Astrocyte (in vitro differentiated cells and primary cell): ENCODE measurements at regions not wholly inside any gene's neighbourhood (a gene's known extent, or its start where the extent isn't known, plus 50 kb on each side); places are given as distances from the start of the nearest gene placed in this dataset.

Source experiments
- DNase-seq: peaks from one replicate; pipeline ENCODE4 v3.0.0-alpha.2; 2010; ENCODE audit warnings: low read depth
- FAIRE-seq: peaks from 2 replicates; lab custom pipeline; 2011; peaks lifted over from hg19 to GRCh38; lab: Jason Lieb, UNC
- H2AFZ ChIP-seq: 2 replicates; pipeline ENCODE4 v1.6.0; 2012; ENCODE audit warnings: low read depth, low read length, inconsistent platforms
- H3K27ac ChIP-seq: 2 replicates; pipeline ENCODE4 v1.5.1; 2011; ENCODE audit warnings: low read depth, low read length, inconsistent platforms
- H3K27me3 ChIP-seq: 2 replicates; pipeline ENCODE4 v1.6.0; 2011; ENCODE audit warnings: low read length, inconsistent platforms; ENCODE audit not compliant: insufficient read depth
- H3K36me3 ChIP-seq: 2 replicates; pipeline ENCODE4 v1.5.1; 2011; ENCODE audit warnings: low read length, inconsistent platforms; ENCODE audit not compliant: insufficient read depth
- H3K4me1 ChIP-seq: 2 replicates; pipeline ENCODE4 v1.5.1; 2011; ENCODE audit warnings: low read length, inconsistent platforms; ENCODE audit not compliant: insufficient read depth
- H3K4me2 ChIP-seq: 2 replicates; pipeline ENCODE4 v1.6.0; 2012; ENCODE audit warnings: low read length, inconsistent platforms
- H3K4me3 ChIP-seq: 2 replicates; pipeline ENCODE4 v1.5.1; 2011; ENCODE audit warnings: low read depth, mild to moderate bottlenecking, low read length, inconsistent platforms; ENCODE audit not compliant: insufficient read depth
- H3K79me2 ChIP-seq: 2 replicates; pipeline ENCODE4 v1.6.0; 2012; ENCODE audit warnings: mild to moderate bottlenecking, low read length, inconsistent platforms; ENCODE audit not compliant: insufficient read depth
- H3K9ac ChIP-seq: 2 replicates; pipeline ENCODE4 v1.6.0; 2012; ENCODE audit warnings: mild to moderate bottlenecking, low read length, inconsistent platforms
- H3K9me3 ChIP-seq: 2 replicates; pipeline ENCODE4 v1.5.1; 2012; ENCODE audit warnings: low read depth, mild to moderate bottlenecking, low read length, inconsistent platforms; ENCODE audit not compliant: insufficient read depth
- H4K20me1 ChIP-seq: 2 replicates; pipeline ENCODE4 v1.6.0; 2012; ENCODE audit warnings: low read length, inconsistent platforms; ENCODE audit not compliant: insufficient read depth
- H3K27ac Mint-ChIP-seq: one replicate; pipeline ENCODE4 v1.8.0; 2021; ENCODE audit warnings: mild to moderate bottlenecking, mixed read lengths; ENCODE audit not compliant: unreplicated experiment
- H3K27me3 Mint-ChIP-seq: one replicate; pipeline ENCODE4 v1.8.0; 2021; ENCODE audit warnings: low read depth, mixed read lengths; ENCODE audit not compliant: unreplicated experiment
- H3K36me3 Mint-ChIP-seq: one replicate; pipeline ENCODE4 v1.8.0; 2021; ENCODE audit warnings: low read depth, mixed read lengths; ENCODE audit not compliant: unreplicated experiment
- H3K4me1 Mint-ChIP-seq: one replicate; pipeline ENCODE4 v1.8.0; 2021; ENCODE audit warnings: low read depth, mixed read lengths; ENCODE audit not compliant: unreplicated experiment
- H3K4me3 Mint-ChIP-seq: one replicate; pipeline ENCODE4 v1.8.0; 2021; ENCODE audit warnings: mild to moderate bottlenecking, moderate library complexity, mixed read lengths; ENCODE audit not compliant: unreplicated experiment
- H3K9me3 Mint-ChIP-seq: one replicate; pipeline ENCODE4 v1.8.0; 2021; ENCODE audit warnings: mild to moderate bottlenecking, mixed read lengths; ENCODE audit not compliant: unreplicated experiment
- EZH2 ChIP-seq: IDR thresholded peaks from 2 replicates; pipeline ENCODE4 v1.6.1; 2012; ENCODE audit warnings: mild to moderate bottlenecking, low read length, inconsistent platforms; ENCODE audit not compliant: insufficient read depth
- TF ChIP-seq, protein P1 (sequence below): IDR thresholded peaks from 2 replicates; pipeline ENCODE4 v1.5.1; 2011; ENCODE audit warnings: low read depth, mild to moderate bottlenecking, inconsistent platforms, low read length, moderate library complexity; ENCODE audit not compliant: insufficient read depth

- H3K4me3 ChIP-seq, result no peak overlapping the region
- H3K27me3 ChIP-seq, result no peaks in the 10 kb centered on the region
- H3K36me3 ChIP-seq, result no peaks in the 10 kb centered on the region
- no peak overlapping the region for H3K27ac Mint-ChIP-seq
- no peak overlapping the region for H3K4me2 ChIP-seq
- H3K4me1 ChIP-seq, result no peaks in the 10 kb centered on the region
- no peaks in the 10 kb centered on the region for H3K36me3 Mint-ChIP-seq
- H3K27ac ChIP-seq, result no peak overlapping the region
- no peaks in the 10 kb centered on the region for H4K20me1 ChIP-seq
- H3K9ac ChIP-seq, result no peak overlapping the region
- TF ChIP-seq, protein P1, sequence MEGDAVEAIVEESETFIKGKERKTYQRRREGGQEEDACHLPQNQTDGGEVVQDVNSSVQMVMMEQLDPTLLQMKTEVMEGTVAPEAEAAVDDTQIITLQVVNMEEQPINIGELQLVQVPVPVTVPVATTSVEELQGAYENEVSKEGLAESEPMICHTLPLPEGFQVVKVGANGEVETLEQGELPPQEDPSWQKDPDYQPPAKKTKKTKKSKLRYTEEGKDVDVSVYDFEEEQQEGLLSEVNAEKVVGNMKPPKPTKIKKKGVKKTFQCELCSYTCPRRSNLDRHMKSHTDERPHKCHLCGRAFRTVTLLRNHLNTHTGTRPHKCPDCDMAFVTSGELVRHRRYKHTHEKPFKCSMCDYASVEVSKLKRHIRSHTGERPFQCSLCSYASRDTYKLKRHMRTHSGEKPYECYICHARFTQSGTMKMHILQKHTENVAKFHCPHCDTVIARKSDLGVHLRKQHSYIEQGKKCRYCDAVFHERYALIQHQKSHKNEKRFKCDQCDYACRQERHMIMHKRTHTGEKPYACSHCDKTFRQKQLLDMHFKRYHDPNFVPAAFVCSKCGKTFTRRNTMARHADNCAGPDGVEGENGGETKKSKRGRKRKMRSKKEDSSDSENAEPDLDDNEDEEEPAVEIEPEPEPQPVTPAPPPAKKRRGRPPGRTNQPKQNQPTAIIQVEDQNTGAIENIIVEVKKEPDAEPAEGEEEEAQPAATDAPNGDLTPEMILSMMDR, result no peak
- no peak for TF ChIP-seq EZH2
- FAIRE-seq, result no peak
- no peak overlapping the region for H3K4me3 Mint-ChIP-seq
- no peaks in the 10 kb centered on the region for H3K4me1 Mint-ChIP-seq
- no peaks in the 10 kb centered on the region for H3K79me2 ChIP-seq
- no peak overlapping the region for H2AFZ ChIP-seq
- no peaks in the 10 kb centered on the region for H3K9me3 Mint-ChIP-seq
- no peaks in the 10 kb centered on the region for H3K9me3 ChIP-seq
- no peak for DNase-seq
- peaks cover 6% of the 10 kb centered on the region for H3K27me3 Mint-ChIP-seq
These were observed 881.0 kb upstream of the TENM4 start for GRCh38 chr11:80321786-80322185.

- peaks cover 6% of the 10 kb centered on the region for H3K27me3 Mint-ChIP-seq
- H3K9me3 Mint-ChIP-seq, result no peaks in the 10 kb centered on the region
- no peaks in the 10 kb centered on the region for H3K4me1 Mint-ChIP-seq
- DNase-seq, result no peak
- Histone ChIP-seq H3K4me3 (no peak overlapping the region), H3K27ac (no peak overlapping the region), H3K4me2 (no peak overlapping the region), H2AFZ (no peak overlapping the region), H3K36me3 (no peaks in the 10 kb centered on the region), H3K4me1 (no peaks in the 10 kb centered on the region), H4K20me1 (no peaks in the 10 kb centered on the region), H3K9ac (no peak overlapping the region), H3K79me2 (no peaks in the 10 kb centered on the region), H3K9me3 (no peaks in the 10 kb centered on the region), H3K27me3 (no peaks in the 10 kb centered on the region)
- H3K27ac Mint-ChIP-seq, result no peak overlapping the region
- no peaks in the 10 kb centered on the region for H3K36me3 Mint-ChIP-seq
- TF ChIP-seq, protein P1, result no peak
- no peak for TF ChIP-seq EZH2
- no peak overlapping the region for H3K4me3 Mint-ChIP-seq
- no peak for FAIRE-seq
These were observed 879.9 kb upstream of the TENM4 start for GRCh38 chr11:80320765-80321164.

DNA sequence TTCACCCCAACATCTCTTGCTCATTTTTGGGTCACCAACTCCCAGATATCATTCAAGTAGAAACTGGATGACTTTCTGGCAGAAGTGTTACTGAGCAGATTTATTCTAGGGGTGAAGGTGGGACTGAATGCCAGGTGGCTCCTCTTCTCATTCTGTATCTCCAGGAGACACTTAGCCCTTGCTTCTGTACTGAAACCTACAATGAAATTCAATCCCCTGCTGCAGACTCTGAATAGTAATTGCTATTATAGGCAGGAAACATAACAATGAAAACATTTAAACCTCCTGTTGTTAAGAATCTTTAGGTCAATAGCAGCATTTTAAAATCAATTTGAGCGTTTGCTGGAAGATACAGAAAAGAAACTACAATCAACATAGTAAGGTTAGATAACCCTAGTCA lies 879.4 kb upstream of the TENM4 start:
- no peak overlapping the region for H3K9ac ChIP-seq
- H3K27me3 Mint-ChIP-seq, result peaks cover 5% of the 10 kb centered on the region
- no peaks in the 10 kb centered on the region for H3K27me3 ChIP-seq
- TF ChIP-seq, protein P1, result no peak
- no peak for TF ChIP-seq EZH2
- H4K20me1 ChIP-seq, result no peaks in the 10 kb centered on the region
- H2AFZ ChIP-seq, result no peak overlapping the region
- no peaks in the 10 kb centered on the region for H3K9me3 ChIP-seq
- H3K36me3 ChIP-seq, result no peaks in the 10 kb centered on the region
- no peak overlapping the region for H3K4me2 ChIP-seq
- H3K79me2 ChIP-seq, result no peaks in the 10 kb centered on the region
- H3K9me3 Mint-ChIP-seq, result no peaks in the 10 kb centered on the region
- DNase-seq (no peak), FAIRE-seq (no peak)
- no peak overlapping the region for H3K27ac ChIP-seq
- H3K4me1 ChIP-seq, result no peaks in the 10 kb centered on the region
- no peak overlapping the region for H3K4me3 Mint-ChIP-seq
- H3K4me1 Mint-ChIP-seq, result no peaks in the 10 kb centered on the region
- H3K36me3 Mint-ChIP-seq, result no peaks in the 10 kb centered on the region
- no peak overlapping the region for H3K4me3 ChIP-seq
- H3K27ac Mint-ChIP-seq, result no peak overlapping the region
